H1 (cell line): ENCODE measurements at regions not wholly inside any gene's neighbourhood (a gene's known extent, or its start where the extent isn't known, plus 50 kb on each side); places are given as distances from the start of the nearest gene placed in this dataset.

Experiments
- CTBP2 ChIP-seq: IDR thresholded peaks from 2 replicates; pipeline ENCODE4 v1.7.0; 2011; ENCODE audit warnings: borderline replicate concordance, mild to moderate bottlenecking, moderate library complexity, mixed read lengths, low read length; ENCODE audit not compliant: insufficient read depth, insufficient read length
- E2F6 ChIP-seq: IDR thresholded peaks from 2 replicates; pipeline ENCODE4 v1.6.1; 2012; ENCODE audit warnings: inconsistent platforms
- HDAC6 ChIP-seq: IDR thresholded peaks from one replicate; pipeline ENCODE4 v1.7.1; 2012; ENCODE audit warnings: low read depth, mild to moderate bottlenecking, inconsistent platforms, low read length, moderate library complexity
- JUN ChIP-seq: IDR thresholded peaks from 2 replicates; pipeline ENCODE4 v1.6.1; 2011; ENCODE audit warnings: low read depth, mild to moderate bottlenecking, improper control_type of control experiment, low read length
- KDM1A ChIP-seq: fragments of 200-600, 300-600 bp; sonication (generic); IDR thresholded peaks from 2 replicates; pipeline ENCODE4 v1.7.1; 2016; ENCODE audit warnings: mild to moderate bottlenecking, low read length, borderline replicate concordance
- POLR2A ChIP-seq, 2 experiments: IDR thresholded peaks; 1 replicate in 1 of 2; 2 replicates in 1 of 2; pipeline ENCODE4 v1.6.1; 2011; ENCODE audit warnings: low read depth in 2 of 2, low read length in 2 of 2, mild to moderate bottlenecking in 2 of 2; ENCODE audit errors: control extremely low read depth in 1 of 2
- SP4 ChIP-seq: IDR thresholded peaks from 2 replicates; pipeline ENCODE4 v1.6.1; 2012; ENCODE audit warnings: low read length, inconsistent platforms
- TAF1 ChIP-seq: IDR thresholded peaks from 2 replicates; pipeline ENCODE4 v1.6.1; 2011; ENCODE audit warnings: mild to moderate bottlenecking, low read depth, low read length
- TAF7 ChIP-seq: optimal IDR thresholded peaks from 2 replicates; pipeline ENCODE3; 2011; ENCODE audit warnings: low read depth, mild to moderate bottlenecking, inconsistent platforms, low read length, moderate library complexity, borderline replicate concordance
- TF ChIP-seq, protein P1 (sequence below): fragments of 300-600 bp; sonication (generic); IDR thresholded peaks from 2 replicates; pipeline ENCODE4 v1.7.1; 2012; ENCODE audit warnings: low read length, moderate library complexity, mild to moderate bottlenecking, inconsistent platforms; ENCODE audit not compliant: insufficient replicate concordance

DNA sequence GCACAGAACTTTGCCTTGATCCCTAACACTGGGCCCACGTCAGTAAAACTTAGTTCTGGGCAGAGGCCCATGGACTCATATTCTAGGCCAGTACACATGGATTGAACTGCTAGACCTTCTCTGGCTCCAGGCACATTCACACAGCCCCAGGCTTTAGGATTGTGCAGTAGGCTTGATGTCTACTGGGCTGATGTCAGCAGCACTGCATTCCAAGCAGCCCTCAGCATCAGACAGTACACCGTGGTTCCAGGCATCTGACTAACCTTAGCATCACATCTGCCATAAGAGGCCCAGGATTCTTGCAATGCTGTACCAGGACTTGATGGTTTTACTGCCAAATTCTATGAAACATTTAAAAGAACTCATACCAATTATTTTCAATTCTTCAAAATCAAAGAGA, 301.9 kb downstream of the CCER1 start (continued):
- TF ChIP-seq, protein P1, sequence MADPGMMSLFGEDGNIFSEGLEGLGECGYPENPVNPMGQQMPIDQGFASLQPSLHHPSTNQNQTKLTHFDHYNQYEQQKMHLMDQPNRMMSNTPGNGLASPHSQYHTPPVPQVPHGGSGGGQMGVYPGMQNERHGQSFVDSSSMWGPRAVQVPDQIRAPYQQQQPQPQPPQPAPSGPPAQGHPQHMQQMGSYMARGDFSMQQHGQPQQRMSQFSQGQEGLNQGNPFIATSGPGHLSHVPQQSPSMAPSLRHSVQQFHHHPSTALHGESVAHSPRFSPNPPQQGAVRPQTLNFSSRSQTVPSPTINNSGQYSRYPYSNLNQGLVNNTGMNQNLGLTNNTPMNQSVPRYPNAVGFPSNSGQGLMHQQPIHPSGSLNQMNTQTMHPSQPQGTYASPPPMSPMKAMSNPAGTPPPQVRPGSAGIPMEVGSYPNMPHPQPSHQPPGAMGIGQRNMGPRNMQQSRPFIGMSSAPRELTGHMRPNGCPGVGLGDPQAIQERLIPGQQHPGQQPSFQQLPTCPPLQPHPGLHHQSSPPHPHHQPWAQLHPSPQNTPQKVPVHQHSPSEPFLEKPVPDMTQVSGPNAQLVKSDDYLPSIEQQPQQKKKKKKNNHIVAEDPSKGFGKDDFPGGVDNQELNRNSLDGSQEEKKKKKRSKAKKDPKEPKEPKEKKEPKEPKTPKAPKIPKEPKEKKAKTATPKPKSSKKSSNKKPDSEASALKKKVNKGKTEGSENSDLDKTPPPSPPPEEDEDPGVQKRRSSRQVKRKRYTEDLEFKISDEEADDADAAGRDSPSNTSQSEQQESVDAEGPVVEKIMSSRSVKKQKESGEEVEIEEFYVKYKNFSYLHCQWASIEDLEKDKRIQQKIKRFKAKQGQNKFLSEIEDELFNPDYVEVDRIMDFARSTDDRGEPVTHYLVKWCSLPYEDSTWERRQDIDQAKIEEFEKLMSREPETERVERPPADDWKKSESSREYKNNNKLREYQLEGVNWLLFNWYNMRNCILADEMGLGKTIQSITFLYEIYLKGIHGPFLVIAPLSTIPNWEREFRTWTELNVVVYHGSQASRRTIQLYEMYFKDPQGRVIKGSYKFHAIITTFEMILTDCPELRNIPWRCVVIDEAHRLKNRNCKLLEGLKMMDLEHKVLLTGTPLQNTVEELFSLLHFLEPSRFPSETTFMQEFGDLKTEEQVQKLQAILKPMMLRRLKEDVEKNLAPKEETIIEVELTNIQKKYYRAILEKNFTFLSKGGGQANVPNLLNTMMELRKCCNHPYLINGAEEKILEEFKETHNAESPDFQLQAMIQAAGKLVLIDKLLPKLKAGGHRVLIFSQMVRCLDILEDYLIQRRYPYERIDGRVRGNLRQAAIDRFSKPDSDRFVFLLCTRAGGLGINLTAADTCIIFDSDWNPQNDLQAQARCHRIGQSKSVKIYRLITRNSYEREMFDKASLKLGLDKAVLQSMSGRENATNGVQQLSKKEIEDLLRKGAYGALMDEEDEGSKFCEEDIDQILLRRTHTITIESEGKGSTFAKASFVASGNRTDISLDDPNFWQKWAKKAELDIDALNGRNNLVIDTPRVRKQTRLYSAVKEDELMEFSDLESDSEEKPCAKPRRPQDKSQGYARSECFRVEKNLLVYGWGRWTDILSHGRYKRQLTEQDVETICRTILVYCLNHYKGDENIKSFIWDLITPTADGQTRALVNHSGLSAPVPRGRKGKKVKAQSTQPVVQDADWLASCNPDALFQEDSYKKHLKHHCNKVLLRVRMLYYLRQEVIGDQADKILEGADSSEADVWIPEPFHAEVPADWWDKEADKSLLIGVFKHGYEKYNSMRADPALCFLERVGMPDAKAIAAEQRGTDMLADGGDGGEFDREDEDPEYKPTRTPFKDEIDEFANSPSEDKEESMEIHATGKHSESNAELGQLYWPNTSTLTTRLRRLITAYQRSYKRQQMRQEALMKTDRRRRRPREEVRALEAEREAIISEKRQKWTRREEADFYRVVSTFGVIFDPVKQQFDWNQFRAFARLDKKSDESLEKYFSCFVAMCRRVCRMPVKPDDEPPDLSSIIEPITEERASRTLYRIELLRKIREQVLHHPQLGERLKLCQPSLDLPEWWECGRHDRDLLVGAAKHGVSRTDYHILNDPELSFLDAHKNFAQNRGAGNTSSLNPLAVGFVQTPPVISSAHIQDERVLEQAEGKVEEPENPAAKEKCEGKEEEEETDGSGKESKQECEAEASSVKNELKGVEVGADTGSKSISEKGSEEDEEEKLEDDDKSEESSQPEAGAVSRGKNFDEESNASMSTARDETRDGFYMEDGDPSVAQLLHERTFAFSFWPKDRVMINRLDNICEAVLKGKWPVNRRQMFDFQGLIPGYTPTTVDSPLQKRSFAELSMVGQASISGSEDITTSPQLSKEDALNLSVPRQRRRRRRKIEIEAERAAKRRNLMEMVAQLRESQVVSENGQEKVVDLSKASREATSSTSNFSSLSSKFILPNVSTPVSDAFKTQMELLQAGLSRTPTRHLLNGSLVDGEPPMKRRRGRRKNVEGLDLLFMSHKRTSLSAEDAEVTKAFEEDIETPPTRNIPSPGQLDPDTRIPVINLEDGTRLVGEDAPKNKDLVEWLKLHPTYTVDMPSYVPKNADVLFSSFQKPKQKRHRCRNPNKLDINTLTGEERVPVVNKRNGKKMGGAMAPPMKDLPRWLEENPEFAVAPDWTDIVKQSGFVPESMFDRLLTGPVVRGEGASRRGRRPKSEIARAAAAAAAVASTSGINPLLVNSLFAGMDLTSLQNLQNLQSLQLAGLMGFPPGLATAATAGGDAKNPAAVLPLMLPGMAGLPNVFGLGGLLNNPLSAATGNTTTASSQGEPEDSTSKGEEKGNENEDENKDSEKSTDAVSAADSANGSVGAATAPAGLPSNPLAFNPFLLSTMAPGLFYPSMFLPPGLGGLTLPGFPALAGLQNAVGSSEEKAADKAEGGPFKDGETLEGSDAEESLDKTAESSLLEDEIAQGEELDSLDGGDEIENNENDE = no peak
- no peak for TF ChIP-seq E2F6
- TF ChIP-seq HDAC6 = no peak
- no peak for TF ChIP-seq CTBP2
- no peak for TF ChIP-seq JUN
- TF ChIP-seq TAF7 = no peak
- TF ChIP-seq SP4 = no peak
- no peak for TF ChIP-seq POLR2A (IDR thresholded peaks at IDR 0.05; ENCODE audit: control extremely low read depth in 1 of 2, low read depth in 2 of 2, low read length in 2 of 2)
- TF ChIP-seq TAF1 = no peak
- no peak for TF ChIP-seq KDM1A
